ENCODE measurements at regions not wholly inside any gene's neighbourhood (a gene's known extent, or its start where the extent isn't known, plus 50 kb on each side); places are given as distances from the start of the nearest gene placed in this dataset.

GRCh38 chrX:73758250-73758649, 94.3 kb downstream of the XIST start:
- TF ChIP-seq TCF7 (CRISPR knock-in tag; IDR thresholded peaks at IDR 0.05; ENCODE audit: low read depth): no peak
- no peak for TF ChIP-seq SP1 (CRISPR knock-in tag; conservative IDR thresholded peaks at IDR 0.05)
- TF ChIP-seq TP53 (CRISPR knock-in tag; IDR thresholded peaks at IDR 0.05): no peak
- TF ChIP-seq CTCF (IDR thresholded peaks at IDR 0.05): no peak
- TF ChIP-seq ATF2 (CRISPR knock-in tag; IDR thresholded peaks at IDR 0.05; ENCODE audit: borderline replicate concordance, low read depth): no peak
- no peak for TF ChIP-seq USF1 (CRISPR knock-in tag; IDR thresholded peaks at IDR 0.05)
- no peak for TF ChIP-seq ZNF138 (CRISPR knock-in tag; conservative IDR thresholded peaks at IDR 0.05)
- TF ChIP-seq ETV6 (CRISPR knock-in tag; IDR thresholded peaks at IDR 0.05): no peak
- no peak for TF ChIP-seq FOXP1 (CRISPR knock-in tag; IDR thresholded peaks at IDR 0.05; ENCODE audit: borderline replicate concordance)

Data from WTC11 (cell line).